GM12878 (cell line): ENCODE measurements at regions not wholly inside any gene's neighbourhood (a gene's known extent, or its start where the extent isn't known, plus 50 kb on each side); places are given as distances from the start of the nearest gene placed in this dataset.

ENCODE experiments used
- BCL11A ChIP-seq: IDR thresholded peaks from 2 replicates; pipeline ENCODE4 v1.6.1; 2011; ENCODE audit warnings: low read depth, low read length
- MEF2A ChIP-seq: IDR thresholded peaks from 2 replicates; pipeline ENCODE4 v1.6.1; 2011; ENCODE audit warnings: low read depth, mild to moderate bottlenecking, low read length, moderate library complexity; ENCODE audit not compliant: insufficient read depth
- MYC ChIP-seq: IDR thresholded peaks from 2 replicates; pipeline ENCODE4 v1.6.1; 2011; ENCODE audit warnings: mild to moderate bottlenecking, low read length, moderate library complexity, inconsistent platforms; ENCODE audit not compliant: insufficient read depth, insufficient replicate concordance, insufficient read length, severe bottlenecking
- POLR2A ChIP-seq: IDR thresholded peaks from 2 replicates; pipeline ENCODE4 v1.6.1; 2011; ENCODE audit warnings: low read depth, mild to moderate bottlenecking, low read length
- SP1 ChIP-seq: IDR thresholded peaks from one replicate; pipeline ENCODE4 v1.6.1; 2011; ENCODE audit warnings: low read depth, low read length
- TF ChIP-seq, protein P1 (sequence below): fragments of 450-650 bp; IDR thresholded peaks from 2 replicates; pipeline ENCODE4 v1.6.1; 2018; ENCODE audit warnings: mild to moderate bottlenecking, low read depth, moderate library complexity; ENCODE audit not compliant: partially characterized antibody

- no peak for TF ChIP-seq BCL11A
- TF ChIP-seq MYC, result no peak
- TF ChIP-seq POLR2A, result no peak
- TF ChIP-seq, protein P1, sequence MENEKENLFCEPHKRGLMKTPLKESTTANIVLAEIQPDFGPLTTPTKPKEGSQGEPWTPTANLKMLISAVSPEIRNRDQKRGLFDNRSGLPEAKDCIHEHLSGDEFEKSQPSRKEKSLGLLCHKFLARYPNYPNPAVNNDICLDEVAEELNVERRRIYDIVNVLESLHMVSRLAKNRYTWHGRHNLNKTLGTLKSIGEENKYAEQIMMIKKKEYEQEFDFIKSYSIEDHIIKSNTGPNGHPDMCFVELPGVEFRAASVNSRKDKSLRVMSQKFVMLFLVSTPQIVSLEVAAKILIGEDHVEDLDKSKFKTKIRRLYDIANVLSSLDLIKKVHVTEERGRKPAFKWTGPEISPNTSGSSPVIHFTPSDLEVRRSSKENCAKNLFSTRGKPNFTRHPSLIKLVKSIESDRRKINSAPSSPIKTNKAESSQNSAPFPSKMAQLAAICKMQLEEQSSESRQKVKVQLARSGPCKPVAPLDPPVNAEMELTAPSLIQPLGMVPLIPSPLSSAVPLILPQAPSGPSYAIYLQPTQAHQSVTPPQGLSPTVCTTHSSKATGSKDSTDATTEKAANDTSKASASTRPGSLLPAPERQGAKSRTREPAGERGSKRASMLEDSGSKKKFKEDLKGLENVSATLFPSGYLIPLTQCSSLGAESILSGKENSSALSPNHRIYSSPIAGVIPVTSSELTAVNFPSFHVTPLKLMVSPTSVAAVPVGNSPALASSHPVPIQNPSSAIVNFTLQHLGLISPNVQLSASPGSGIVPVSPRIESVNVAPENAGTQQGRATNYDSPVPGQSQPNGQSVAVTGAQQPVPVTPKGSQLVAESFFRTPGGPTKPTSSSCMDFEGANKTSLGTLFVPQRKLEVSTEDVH, result no peak
- no peak for TF ChIP-seq MEF2A
- no peak for TF ChIP-seq SP1
Measured at GRCh38 chr11:95563173-95563572, 226.4 kb downstream of the FAM76B start.
